ENCODE measurements at regions not wholly inside any gene's neighbourhood (a gene's known extent, or its start where the extent isn't known, plus 50 kb on each side); places are given as distances from the start of the nearest gene placed in this dataset.

DNA sequence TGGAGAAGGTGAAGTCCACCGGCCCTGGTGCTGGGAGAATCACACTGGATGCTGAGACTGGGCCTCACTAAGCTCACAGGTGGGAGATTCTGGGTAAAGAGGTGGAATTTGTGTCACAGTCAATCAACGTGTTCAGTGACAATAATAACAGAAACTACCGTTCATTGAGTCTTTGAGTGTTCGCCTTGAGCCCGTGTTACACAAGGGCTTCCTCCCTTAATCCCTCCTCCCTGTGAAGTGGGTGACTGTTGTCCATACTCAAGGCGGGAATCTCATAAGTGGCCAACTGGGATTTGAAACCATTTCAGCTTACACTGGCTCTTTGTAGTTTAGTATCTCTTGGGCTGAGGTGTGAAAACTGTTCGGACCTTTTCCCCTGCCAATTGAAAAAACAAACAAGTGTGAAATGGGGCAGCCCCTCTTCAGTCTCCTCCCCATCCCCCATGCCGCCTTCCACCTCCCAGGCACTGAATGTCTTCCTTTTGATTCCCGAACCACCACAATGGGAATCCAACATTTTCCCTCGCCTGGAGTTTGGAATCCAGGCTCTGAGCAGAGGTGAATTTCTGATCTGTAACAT is 502.4 kb downstream of the MIAT start:
- no peaks in the 10 kb centered on the region for H3K36me3 ChIP-seq
- TF ChIP-seq POLR2AphosphoS5 (IDR thresholded peaks at IDR 0.05; ENCODE audit: insufficient read depth in 1 of 2, low read depth in 1 of 2) (no peak), POLR2A (IDR thresholded peaks at IDR 0.05) (no peak)
- TF ChIP-seq, protein P1, sequence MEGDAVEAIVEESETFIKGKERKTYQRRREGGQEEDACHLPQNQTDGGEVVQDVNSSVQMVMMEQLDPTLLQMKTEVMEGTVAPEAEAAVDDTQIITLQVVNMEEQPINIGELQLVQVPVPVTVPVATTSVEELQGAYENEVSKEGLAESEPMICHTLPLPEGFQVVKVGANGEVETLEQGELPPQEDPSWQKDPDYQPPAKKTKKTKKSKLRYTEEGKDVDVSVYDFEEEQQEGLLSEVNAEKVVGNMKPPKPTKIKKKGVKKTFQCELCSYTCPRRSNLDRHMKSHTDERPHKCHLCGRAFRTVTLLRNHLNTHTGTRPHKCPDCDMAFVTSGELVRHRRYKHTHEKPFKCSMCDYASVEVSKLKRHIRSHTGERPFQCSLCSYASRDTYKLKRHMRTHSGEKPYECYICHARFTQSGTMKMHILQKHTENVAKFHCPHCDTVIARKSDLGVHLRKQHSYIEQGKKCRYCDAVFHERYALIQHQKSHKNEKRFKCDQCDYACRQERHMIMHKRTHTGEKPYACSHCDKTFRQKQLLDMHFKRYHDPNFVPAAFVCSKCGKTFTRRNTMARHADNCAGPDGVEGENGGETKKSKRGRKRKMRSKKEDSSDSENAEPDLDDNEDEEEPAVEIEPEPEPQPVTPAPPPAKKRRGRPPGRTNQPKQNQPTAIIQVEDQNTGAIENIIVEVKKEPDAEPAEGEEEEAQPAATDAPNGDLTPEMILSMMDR (IDR thresholded peaks at IDR 0.05), result no peak
- no peaks in the 10 kb centered on the region for H3K4me1 ChIP-seq
- DNase-seq (ENCODE audit: extremely low spot score in 2 of 2), result no peak
- no peaks in the 10 kb centered on the region for H3K27me3 ChIP-seq
- no peaks in the 10 kb centered on the region for H3K9me3 ChIP-seq
- no peak overlapping the region for H3K27ac ChIP-seq
- H3K4me3 ChIP-seq, result no peak overlapping the region
- intact Hi-C loops (cut with DNase I), result no loop called here

DNA sequence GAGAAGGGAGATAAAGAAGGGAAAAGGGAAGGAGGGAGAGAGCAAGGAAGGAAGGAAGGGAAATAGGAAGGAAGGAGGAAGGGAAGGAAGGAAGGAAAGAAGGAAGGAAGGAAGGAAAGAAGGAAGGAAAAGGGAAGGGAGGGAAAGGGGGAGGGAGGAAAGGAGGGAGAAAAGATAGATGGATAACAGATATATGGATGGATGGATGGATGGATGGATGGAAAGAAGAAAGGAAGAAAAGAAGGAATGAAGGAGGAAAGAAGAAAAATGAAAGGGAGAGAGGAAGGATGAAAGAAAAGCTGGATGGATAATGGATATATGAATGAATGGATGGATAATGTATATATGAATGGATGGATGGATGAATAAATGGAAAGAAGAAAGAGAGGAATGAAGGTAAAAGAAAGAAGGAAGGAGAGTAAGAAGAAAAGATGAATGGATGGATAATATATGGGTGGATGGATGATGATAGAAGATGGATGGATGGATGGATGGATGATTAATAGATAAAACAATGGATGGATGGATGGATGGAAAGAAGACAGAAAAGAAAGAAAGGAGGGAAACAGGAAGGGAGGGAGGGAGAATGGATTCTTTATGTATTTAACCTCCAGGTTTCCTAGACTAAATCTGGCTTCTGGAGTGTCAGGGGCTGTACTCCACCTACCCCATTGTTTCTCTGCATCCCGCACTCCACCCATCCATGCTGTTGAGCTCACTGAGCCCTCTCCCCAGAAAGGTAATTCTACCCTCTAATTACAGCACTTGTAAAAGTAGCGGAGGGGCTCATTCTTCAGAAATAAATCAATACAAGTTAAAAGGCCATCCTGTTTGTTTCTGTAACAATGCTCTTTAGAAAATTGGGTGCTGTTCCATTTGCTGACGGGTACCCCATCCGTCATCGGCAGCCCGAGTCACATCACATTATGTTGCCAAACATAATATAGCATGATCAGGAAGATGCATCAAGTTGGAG is 506.1 kb downstream of the MIAT start:
- intact Hi-C loops (cut with DNase I), result no loop called here
- Histone ChIP-seq H3K4me1 (no peaks in the 10 kb centered on the region), H3K4me3 (no peak overlapping the region), H3K27ac (no peak overlapping the region), H3K27me3 (no peaks in the 10 kb centered on the region), H3K36me3 (no peaks in the 10 kb centered on the region), H3K9me3 (no peaks in the 10 kb centered on the region)
- DNase-seq (ENCODE audit: extremely low spot score in 2 of 2), result no peak
- TF ChIP-seq, protein P1 (IDR thresholded peaks at IDR 0.05), result no peak
- TF ChIP-seq POLR2A (IDR thresholded peaks at IDR 0.05) (no peak), POLR2AphosphoS5 (IDR thresholded peaks at IDR 0.05; ENCODE audit: insufficient read depth in 1 of 2, low read depth in 1 of 2) (no peak)

DNA sequence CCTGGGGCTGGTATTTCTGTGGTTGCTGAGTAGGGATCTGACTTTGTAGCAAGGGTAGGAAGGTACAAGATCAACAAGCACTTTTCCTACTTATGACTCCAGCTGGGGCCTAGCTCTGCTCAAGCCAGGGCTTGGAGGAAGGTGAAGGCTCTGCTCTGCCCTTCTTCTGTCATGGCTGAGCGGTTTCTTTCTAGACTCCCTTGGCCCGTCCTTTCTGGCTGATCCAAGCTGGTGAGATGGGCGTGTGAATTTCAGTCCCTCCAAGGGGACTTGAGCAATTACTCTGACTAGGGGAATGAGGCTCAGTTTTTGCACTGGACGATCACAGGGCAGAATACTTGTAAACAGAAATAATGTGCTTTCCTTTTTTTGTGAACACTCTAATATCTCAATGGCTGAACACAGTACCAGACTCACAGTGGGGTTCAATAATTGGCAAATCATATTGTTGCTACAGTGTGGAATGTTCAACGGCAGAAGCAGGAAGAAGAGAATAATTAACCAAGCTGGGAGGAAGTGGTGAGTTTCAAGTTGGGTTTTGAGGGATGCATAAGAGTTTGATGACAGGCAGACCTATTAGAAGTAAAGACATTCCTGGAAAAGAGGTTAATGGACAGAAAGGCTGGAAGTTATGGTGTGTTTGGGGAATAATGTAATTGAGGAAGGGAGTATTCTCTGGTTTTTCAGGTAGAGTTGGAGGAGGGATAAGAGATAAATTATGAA is 507.6 kb downstream of the MIAT start:
- intact Hi-C loops (cut with DNase I), result no loop called here
- no peaks in the 10 kb centered on the region for H3K4me1 ChIP-seq
- H3K36me3 ChIP-seq, result no peaks in the 10 kb centered on the region
- DNase-seq (ENCODE audit: extremely low spot score in 2 of 2), result no peak
- TF ChIP-seq, protein P1 (IDR thresholded peaks at IDR 0.05), result no peak
- TF ChIP-seq POLR2AphosphoS5 (IDR thresholded peaks at IDR 0.05; ENCODE audit: insufficient read depth in 1 of 2, low read depth in 1 of 2), result no peak
- TF ChIP-seq POLR2A (IDR thresholded peaks at IDR 0.05), result no peak
- H3K27ac ChIP-seq, result no peak overlapping the region
- no peak overlapping the region for H3K4me3 ChIP-seq
- H3K9me3 ChIP-seq, result no peaks in the 10 kb centered on the region
- no peaks in the 10 kb centered on the region for H3K27me3 ChIP-seq

DNA sequence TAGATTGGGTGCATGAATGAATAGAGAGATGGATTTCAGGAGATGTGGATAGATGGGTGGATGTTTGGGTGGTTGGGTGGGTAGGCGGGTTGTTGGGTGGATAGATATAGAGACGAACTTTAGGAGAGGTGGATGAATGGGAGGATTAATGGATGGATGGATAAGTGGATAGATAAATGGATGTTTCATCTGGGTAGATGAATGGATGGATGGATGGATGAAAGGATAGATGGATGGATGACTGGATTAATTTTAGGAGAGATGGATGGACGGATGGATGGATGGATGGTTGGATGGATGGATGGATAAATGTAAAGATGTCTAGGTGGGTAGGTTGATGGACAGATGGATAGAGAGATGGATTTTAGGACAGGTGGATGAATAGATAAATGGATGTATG is 511.3 kb downstream of the MIAT start:
- TF ChIP-seq, protein P1 (IDR thresholded peaks at IDR 0.05), result no peak
- no peak for TF ChIP-seq POLR2AphosphoS5 (IDR thresholded peaks at IDR 0.05; ENCODE audit: insufficient read depth in 1 of 2, low read depth in 1 of 2)
- TF ChIP-seq POLR2A (IDR thresholded peaks at IDR 0.05), result no peak
- no peaks in the 10 kb centered on the region for H3K4me1 ChIP-seq
- intact Hi-C loops (cut with DNase I), result no loop called here
- H3K27ac ChIP-seq, result no peak overlapping the region
- DNase-seq (ENCODE audit: extremely low spot score in 2 of 2), result no peak
- no peaks in the 10 kb centered on the region for H3K36me3 ChIP-seq
- H3K4me3 ChIP-seq, result no peak overlapping the region
- H3K9me3 ChIP-seq, result no peaks in the 10 kb centered on the region
- no peaks in the 10 kb centered on the region for H3K27me3 ChIP-seq

All from vagina (tissue), 2 donors.